ENCODE measurements at regions not wholly inside any gene's neighbourhood (a gene's known extent, or its start where the extent isn't known, plus 50 kb on each side); places are given as distances from the start of the nearest gene placed in this dataset.
"Not testable (repeated sequence)": the region's sequence is repeated elsewhere in the genome, so short reads cannot be mapped to it uniquely, and the experiment has no call there.

DNA sequence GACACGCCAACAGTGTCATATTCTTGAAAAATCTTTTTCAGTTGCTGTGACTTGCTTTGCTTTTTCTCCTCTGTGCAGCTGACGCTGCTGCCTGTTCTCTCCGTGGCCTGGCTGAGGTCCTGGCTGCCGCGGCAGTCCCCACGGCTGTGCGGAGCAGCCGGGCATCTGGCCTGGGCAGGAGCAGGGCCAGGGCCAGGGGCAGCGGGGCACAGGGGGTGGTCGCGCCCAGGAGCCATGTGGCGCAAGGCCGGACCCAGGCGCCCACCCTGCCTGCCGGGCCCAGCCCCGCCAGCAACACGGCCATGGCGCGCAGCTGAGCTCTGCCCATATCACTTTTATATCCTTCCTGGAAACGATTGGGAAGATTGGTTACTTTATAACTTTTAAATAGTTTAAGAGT lies 109.4 kb upstream of the ACBD5 start:
- Mint-ChIP-seq H3K27me3 (ENCODE audit: low read depth) (no peaks in the 10 kb centered on the region), H3K36me3 (ENCODE audit: insufficient read depth in 1 of 3, low read depth in 3 of 3) (no peaks in the 10 kb centered on the region), H3K27ac (no peak overlapping the region; a peak in 1 of 7 replicates), H3K4me1 (peaks cover 24 to 28% of the 10 kb centered on the region in 2 experiments), H3K4me3 (no peak overlapping the region), H3K9me3 (no peaks in the 10 kb centered on the region)
- Histone ChIP-seq H3K27me3 (ENCODE audit: insufficient read depth, low read length) (no peaks in the 10 kb centered on the region), H2BK5ac (ENCODE audit: insufficient read length, low read length) (no peak overlapping the region), H3K23me2 (ENCODE audit: insufficient read length, low read depth, low read length, poor library complexity, severe bottlenecking) (no peaks in the 10 kb centered on the region), H3K4me1 (ENCODE audit: insufficient read depth, low read length) (no peaks in the 10 kb centered on the region), H4K91ac (ENCODE audit: insufficient read length, low read depth, low read length) (no peak overlapping the region), H2BK120ac (ENCODE audit: low read depth, low read length, poor library complexity, severe bottlenecking) (no peak overlapping the region), H3K23ac (ENCODE audit: insufficient read length, low read depth, low read length) (no peak overlapping the region), H3K27ac (ENCODE audit: insufficient read length, low read depth, low read length) (no peak overlapping the region), H3K79me2 (ENCODE audit: insufficient read depth, low read length) (no peaks in the 10 kb centered on the region), H4K5ac (ENCODE audit: insufficient read length, low read depth, low read length) (no peak overlapping the region), H2BK15ac (ENCODE audit: low read depth, low read length) (no peak overlapping the region), H3K18ac (ENCODE audit: insufficient read length, low read depth, low read length) (no peak overlapping the region), H4K8ac (replicated peaks; ENCODE audit: insufficient read length, low read depth, low read length) (no peak overlapping the region), H3K14ac (ENCODE audit: insufficient read depth, low read length) (no peak overlapping the region), H3K4ac (ENCODE audit: low read depth, low read length) (no peak overlapping the region), H2BK12ac (ENCODE audit: insufficient read length, low read depth, low read length) (no peak overlapping the region), H3K79me1 (ENCODE audit: insufficient read depth, low read depth, low read length, poor library complexity, severe bottlenecking) (no peaks in the 10 kb centered on the region), H3K56ac (ENCODE audit: insufficient read length, low read depth, low read length) (no peak overlapping the region), H2BK20ac (ENCODE audit: low read depth, low read length, poor library complexity, severe bottlenecking) (no peak overlapping the region), H3K9ac (ENCODE audit: extremely low read depth, insufficient read length, low read length) (no peak overlapping the region), H3T11ph (ENCODE audit: low read length) (no peak overlapping the region), H3K4me2 (ENCODE audit: insufficient read depth, insufficient read length, low read length) (no peak overlapping the region), H3K9me3 (ENCODE audit: control insufficient read depth, low read depth, low read length) (no peaks in the 10 kb centered on the region), H2AFZ (ENCODE audit: low read length) (no peak overlapping the region), H2AK5ac (ENCODE audit: insufficient read length, low read length) (no peak overlapping the region), H4K20me1 (ENCODE audit: control insufficient read depth, insufficient read depth, insufficient read length) (no peaks in the 10 kb centered on the region)
- WGBS (ENCODE audit: extremely low coverage, insufficient read length, low lambda C conversion rate): no CpG with 5 or more reads among the region's 20 CpGs
- TF ChIP-seq, protein P1, sequence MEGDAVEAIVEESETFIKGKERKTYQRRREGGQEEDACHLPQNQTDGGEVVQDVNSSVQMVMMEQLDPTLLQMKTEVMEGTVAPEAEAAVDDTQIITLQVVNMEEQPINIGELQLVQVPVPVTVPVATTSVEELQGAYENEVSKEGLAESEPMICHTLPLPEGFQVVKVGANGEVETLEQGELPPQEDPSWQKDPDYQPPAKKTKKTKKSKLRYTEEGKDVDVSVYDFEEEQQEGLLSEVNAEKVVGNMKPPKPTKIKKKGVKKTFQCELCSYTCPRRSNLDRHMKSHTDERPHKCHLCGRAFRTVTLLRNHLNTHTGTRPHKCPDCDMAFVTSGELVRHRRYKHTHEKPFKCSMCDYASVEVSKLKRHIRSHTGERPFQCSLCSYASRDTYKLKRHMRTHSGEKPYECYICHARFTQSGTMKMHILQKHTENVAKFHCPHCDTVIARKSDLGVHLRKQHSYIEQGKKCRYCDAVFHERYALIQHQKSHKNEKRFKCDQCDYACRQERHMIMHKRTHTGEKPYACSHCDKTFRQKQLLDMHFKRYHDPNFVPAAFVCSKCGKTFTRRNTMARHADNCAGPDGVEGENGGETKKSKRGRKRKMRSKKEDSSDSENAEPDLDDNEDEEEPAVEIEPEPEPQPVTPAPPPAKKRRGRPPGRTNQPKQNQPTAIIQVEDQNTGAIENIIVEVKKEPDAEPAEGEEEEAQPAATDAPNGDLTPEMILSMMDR (conservative IDR thresholded peaks at IDR 0.05): no peak
- DNase-seq: no peak

DNA sequence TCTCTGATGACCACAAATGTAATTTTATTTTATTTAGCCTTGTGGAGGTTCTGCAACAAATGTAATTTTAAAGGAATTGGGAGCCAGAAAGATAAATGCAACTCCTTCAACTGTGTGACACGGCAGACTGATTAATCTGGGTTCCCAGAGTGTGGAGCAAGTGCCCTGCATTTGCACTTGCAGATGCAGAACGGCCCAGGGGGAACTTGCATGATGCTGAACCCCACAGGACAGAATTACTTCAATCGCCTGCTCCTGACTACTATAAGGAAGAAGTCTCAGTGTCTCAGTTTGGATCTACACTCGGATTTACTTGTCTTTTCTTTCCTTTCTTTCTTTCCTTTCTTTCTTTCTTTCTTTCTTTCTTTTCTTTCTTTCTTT lies 107.2 kb upstream of the ACBD5 start:
- not testable (repeated sequence) for H2BK5ac ChIP-seq (ENCODE audit: insufficient read length, low read length); H3K27me3 Mint-ChIP-seq (ENCODE audit: low read depth); H3K4me2 ChIP-seq (ENCODE audit: insufficient read depth, insufficient read length, low read length); H4K91ac ChIP-seq (ENCODE audit: insufficient read length, low read depth, low read length); H4K8ac ChIP-seq (replicated peaks; ENCODE audit: insufficient read length, low read depth, low read length); H4K5ac ChIP-seq (ENCODE audit: insufficient read length, low read depth, low read length); H3K27ac Mint-ChIP-seq; DNase-seq; H3K27ac ChIP-seq (ENCODE audit: insufficient read length, low read depth, low read length); H2BK15ac ChIP-seq (ENCODE audit: low read depth, low read length); H3K23me2 ChIP-seq (ENCODE audit: insufficient read length, low read depth, low read length, poor library complexity, severe bottlenecking); H3K79me2 ChIP-seq (ENCODE audit: insufficient read depth, low read length); H2BK20ac ChIP-seq (ENCODE audit: low read depth, low read length, poor library complexity, severe bottlenecking); H3T11ph ChIP-seq (ENCODE audit: low read length); H3K9ac ChIP-seq (ENCODE audit: extremely low read depth, insufficient read length, low read length); H3K18ac ChIP-seq (ENCODE audit: insufficient read length, low read depth, low read length); H2AK5ac ChIP-seq (ENCODE audit: insufficient read length, low read length); H3K23ac ChIP-seq (ENCODE audit: insufficient read length, low read depth, low read length); H4K20me1 ChIP-seq (ENCODE audit: control insufficient read depth, insufficient read depth, insufficient read length); H3K79me1 ChIP-seq (ENCODE audit: insufficient read depth, low read depth, low read length, poor library complexity, severe bottlenecking); H3K4me1 ChIP-seq (ENCODE audit: insufficient read depth, low read length); H3K9me3 ChIP-seq (ENCODE audit: control insufficient read depth, low read depth, low read length); H2BK12ac ChIP-seq (ENCODE audit: insufficient read length, low read depth, low read length); H3K36me3 Mint-ChIP-seq (ENCODE audit: insufficient read depth in 1 of 3, low read depth in 3 of 3); H3K14ac ChIP-seq (ENCODE audit: insufficient read depth, low read length); H3K4ac ChIP-seq (ENCODE audit: low read depth, low read length); H3K27me3 ChIP-seq (ENCODE audit: insufficient read depth, low read length); H3K9me3 Mint-ChIP-seq; H3K4me3 Mint-ChIP-seq; H2BK120ac ChIP-seq (ENCODE audit: low read depth, low read length, poor library complexity, severe bottlenecking); H3K56ac ChIP-seq (ENCODE audit: insufficient read length, low read depth, low read length); H2AFZ ChIP-seq (ENCODE audit: low read length)
- peaks cover 20 to 25% of the 10 kb centered on the region in 2 experiments for H3K4me1 Mint-ChIP-seq
- no CpG with 5 or more reads among the region's 4 CpGs for WGBS (ENCODE audit: extremely low coverage, insufficient read length, low lambda C conversion rate)
